ENCODE measurements at regions not wholly inside any gene's neighbourhood (a gene's known extent, or its start where the extent isn't known, plus 50 kb on each side); places are given as distances from the start of the nearest gene placed in this dataset.
"Not testable (repeated sequence)": the region's sequence is repeated elsewhere in the genome, so short reads cannot be mapped to it uniquely, and the experiment has no call there.

DNA sequence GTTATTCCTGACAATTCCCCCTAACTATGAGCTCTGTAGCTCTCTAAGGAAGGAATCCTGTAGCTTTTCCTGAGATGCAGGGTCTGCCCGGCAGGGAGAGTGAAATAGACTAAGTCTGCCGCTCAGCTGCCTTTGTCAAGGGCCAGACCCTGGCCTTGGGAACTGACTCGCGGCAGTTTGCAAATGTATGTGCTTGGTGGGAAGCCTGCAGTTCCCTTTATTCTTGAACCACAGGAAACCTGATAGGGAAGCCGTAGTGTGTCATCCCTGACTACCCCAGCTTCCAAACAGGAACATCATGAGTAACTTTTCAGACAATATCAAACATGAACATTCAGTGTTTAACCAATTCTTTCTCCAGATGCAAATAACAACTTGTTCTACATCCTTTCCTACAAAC is 78.7 kb upstream of the IFNGR1 start:
- DNase-seq (ENCODE audit: low read depth, low spot score) = peak; percentile 77
- in situ Hi-C loops (cut with HindIII; ENCODE audit: low sequenced_read_pairs) = no loop called here
- no peak overlapping the region for H3K4me3 ChIP-seq (ENCODE audit: low read depth, low read length)
- TF ChIP-seq, protein P1, sequence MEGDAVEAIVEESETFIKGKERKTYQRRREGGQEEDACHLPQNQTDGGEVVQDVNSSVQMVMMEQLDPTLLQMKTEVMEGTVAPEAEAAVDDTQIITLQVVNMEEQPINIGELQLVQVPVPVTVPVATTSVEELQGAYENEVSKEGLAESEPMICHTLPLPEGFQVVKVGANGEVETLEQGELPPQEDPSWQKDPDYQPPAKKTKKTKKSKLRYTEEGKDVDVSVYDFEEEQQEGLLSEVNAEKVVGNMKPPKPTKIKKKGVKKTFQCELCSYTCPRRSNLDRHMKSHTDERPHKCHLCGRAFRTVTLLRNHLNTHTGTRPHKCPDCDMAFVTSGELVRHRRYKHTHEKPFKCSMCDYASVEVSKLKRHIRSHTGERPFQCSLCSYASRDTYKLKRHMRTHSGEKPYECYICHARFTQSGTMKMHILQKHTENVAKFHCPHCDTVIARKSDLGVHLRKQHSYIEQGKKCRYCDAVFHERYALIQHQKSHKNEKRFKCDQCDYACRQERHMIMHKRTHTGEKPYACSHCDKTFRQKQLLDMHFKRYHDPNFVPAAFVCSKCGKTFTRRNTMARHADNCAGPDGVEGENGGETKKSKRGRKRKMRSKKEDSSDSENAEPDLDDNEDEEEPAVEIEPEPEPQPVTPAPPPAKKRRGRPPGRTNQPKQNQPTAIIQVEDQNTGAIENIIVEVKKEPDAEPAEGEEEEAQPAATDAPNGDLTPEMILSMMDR (IDR thresholded peaks at IDR 0.05; ENCODE audit: low read depth, low read length) = no peak

DNA sequence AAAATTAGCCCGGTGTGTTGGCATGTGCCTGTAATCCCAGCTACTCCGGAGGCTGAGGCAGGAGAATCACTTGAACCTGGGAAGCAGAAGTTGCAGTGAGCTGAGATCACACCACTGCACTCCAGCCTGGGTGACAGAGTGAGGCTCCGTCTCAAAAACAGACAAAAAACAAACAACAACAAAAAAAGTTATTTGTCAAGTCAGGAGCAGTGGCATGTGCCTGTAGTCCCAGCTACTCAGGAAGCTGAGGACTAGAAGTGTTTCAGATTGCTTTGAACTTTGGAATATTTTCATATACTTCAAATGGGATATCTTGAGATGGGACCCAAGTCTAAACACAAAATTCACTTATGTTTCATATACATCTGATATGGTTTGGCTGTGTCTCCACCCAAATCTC is 73.1 kb upstream of the IFNGR1 start:
- H3K4me3 ChIP-seq (ENCODE audit: low read depth, low read length); in situ Hi-C loops (cut with HindIII; ENCODE audit: low sequenced_read_pairs): not testable (repeated sequence)

DNA sequence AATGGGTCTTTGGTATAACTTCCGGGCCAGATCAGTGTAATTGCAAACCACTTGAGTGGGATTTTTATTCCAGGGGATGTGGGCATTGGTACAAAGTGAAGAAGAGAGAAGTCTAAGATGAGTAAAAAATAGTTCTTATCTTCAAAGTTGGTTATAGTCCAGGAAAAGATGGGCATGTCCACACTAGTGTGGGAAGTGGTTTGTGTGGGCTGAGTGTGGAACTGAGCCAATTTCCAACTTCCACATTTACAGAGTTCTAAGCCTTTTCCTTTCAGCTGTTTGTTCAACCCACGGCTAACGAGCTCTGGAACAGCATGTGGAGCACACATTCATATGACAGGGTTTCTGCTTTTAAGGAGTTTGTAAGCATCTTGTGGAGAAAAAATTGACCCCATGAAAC is 72.3 kb upstream of the IFNGR1 start:
- DNase-seq (ENCODE audit: low read depth, low spot score) = peak; percentile 47
- in situ Hi-C loops (cut with HindIII; ENCODE audit: low sequenced_read_pairs) = no loop called here
- TF ChIP-seq, protein P1 (IDR thresholded peaks at IDR 0.05; ENCODE audit: low read depth, low read length) = no peak
- H3K4me3 ChIP-seq (ENCODE audit: low read depth, low read length) = no peak overlapping the region

More for the DNA sequence above, 73.1 kb upstream of the IFNGR1 start:
- DNase-seq (ENCODE audit: low read depth, low spot score) = not testable (repeated sequence)

DNA sequence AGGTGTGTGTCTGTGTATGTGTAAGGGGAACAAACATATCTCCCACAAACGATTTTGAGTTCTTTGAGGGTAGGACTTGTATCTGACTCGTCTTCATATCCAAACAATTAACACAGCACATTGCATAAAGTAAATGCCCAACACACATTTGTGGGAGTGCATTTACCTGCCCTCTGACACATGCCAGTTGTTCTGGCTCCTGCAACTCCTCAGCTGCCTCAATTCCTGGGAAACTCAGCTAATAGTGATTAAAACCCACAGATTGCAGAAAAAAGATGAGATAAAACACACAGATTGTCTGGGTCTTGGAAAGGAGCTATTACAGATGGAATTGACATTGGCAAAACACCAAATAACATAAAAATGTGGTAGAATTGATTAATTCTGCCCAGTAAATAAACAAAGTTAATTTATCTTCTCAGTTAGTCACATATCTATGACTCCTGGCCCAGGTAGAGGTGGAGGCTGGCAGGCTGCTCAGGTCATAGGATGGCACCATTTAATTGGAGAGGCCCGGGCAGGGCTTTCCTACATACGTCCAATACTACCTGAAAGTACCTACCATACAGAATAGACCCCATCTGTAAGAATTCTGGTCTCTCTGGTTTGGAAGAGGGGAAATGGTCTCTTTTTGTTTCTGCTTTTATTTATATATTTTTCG is 71.5 kb upstream of the IFNGR1 start:
- TF ChIP-seq, protein P1 (IDR thresholded peaks at IDR 0.05; ENCODE audit: low read depth, low read length) = no peak
- H3K4me3 ChIP-seq (ENCODE audit: low read depth, low read length) = no peak overlapping the region
- in situ Hi-C loops (cut with HindIII; ENCODE audit: low sequenced_read_pairs) = no loop called here

DNA sequence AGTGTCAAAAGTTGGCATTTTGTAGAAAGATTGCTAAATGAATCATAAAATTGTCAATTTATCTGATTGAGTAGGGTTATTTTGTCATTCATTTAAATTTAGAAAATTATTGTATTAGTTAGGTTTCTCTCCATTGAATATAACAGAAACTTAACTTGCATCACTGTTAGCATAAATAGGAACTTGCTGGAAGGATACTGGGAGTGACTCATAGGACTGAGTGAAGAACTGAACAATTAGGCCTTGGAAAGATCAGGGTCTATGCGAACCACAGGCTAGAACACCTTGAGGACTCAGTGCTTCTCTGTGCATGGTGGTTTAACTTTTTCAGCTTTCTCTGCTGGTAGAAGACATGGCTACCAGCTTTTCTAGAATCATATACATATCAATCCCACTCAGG is 67.7 kb upstream of the IFNGR1 start:
- TF ChIP-seq, protein P1 (IDR thresholded peaks at IDR 0.05; ENCODE audit: low read depth, low read length) = no peak
- no peak for DNase-seq (ENCODE audit: low read depth, low spot score)
- in situ Hi-C loops (cut with HindIII; ENCODE audit: low sequenced_read_pairs) = no loop called here
- H3K4me3 ChIP-seq (ENCODE audit: low read depth, low read length) = no peak overlapping the region

More for the DNA sequence above, 71.5 kb upstream of the IFNGR1 start:
- no peak for DNase-seq (ENCODE audit: low read depth, low spot score)

DNA sequence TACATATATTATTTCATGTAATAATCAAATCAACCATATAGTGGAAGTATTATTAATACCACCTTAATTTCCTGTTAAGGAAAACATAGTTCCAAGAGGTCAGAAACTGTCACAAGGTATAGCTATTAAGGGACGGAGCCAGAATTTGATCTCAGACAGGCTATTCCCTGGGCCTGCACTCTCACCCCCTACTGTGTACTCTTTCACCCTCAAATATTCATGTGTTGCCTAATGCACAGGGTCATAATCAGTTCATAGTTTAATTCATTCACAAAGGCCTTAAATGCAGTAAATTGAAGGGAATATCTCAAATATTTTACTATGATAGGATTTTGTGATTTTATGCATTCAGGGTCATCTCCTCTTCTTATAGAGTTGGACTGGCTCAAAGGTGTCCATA is 67.2 kb upstream of the IFNGR1 start:
- in situ Hi-C loops (cut with HindIII; ENCODE audit: low sequenced_read_pairs) = no loop called here
- DNase-seq (ENCODE audit: low read depth, low spot score) = no peak
- TF ChIP-seq, protein P1 (IDR thresholded peaks at IDR 0.05; ENCODE audit: low read depth, low read length) = no peak
- no peak overlapping the region for H3K4me3 ChIP-seq (ENCODE audit: low read depth, low read length)

DNA sequence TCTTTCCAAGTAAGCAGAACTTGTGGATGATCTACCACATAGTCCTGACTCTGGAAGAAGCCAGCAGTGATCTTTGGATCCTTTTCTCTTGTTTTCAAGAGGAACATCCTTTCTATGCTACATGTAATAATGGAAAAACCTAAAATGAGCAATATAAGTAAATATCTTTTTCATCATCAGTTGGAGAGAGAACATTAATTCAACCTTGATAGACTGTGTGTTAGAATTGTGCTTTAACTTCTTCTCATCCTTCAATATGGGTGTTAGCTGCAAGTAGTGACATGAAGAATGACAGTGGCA is 65.6 kb upstream of the IFNGR1 start:
- in situ Hi-C loops (cut with HindIII; ENCODE audit: low sequenced_read_pairs) = no loop called here
- H3K4me3 ChIP-seq (ENCODE audit: low read depth, low read length) = no peak overlapping the region
- DNase-seq (ENCODE audit: low read depth, low spot score) = no peak
- TF ChIP-seq, protein P1 (IDR thresholded peaks at IDR 0.05; ENCODE audit: low read depth, low read length) = no peak

All from astrocyte of the spinal cord (primary cell).